K562 (cell line): ENCODE measurements at regions not wholly inside any gene's neighbourhood (a gene's known extent, or its start where the extent isn't known, plus 50 kb on each side); places are given as distances from the start of the nearest gene placed in this dataset.
A peak's percentile ranks its signal among the peaks of the same experiment; 100 is the strongest.

ENCODE experiments used
- ATAC-seq: fragments of 200-7000 bp; cut with Tn5 transposase; 3 replicates; pipeline ENCODE4 v1.9.1; 2020; ENCODE audit warnings: moderate library complexity
- BruUV-seq: library from RNA; stranded (reverse); fragments of 400-500 nt; replicated peaks from 2 replicates; lab custom pipeline; 2021; lab: Mats Ljungman, UMichigan
- CTCF ChIA-PET: fragments of 300-600 bp; formaldehyde crosslinking; extraction: SDS; loops from one replicate; lab custom pipeline; 2021; ENCODE audit warnings: low intra/inter-chr PET ratio; lab: Yijun Ruan, JAX
- POLR2A ChIA-PET: fragments of 300-600, 350-650 bp; sonication (Branson Sonifier 250); formaldehyde crosslinking; extraction: SDS; loops from one replicate; lab custom pipeline; 2021; ENCODE audit warnings: antibody characterized with exemption, inconsistent platforms; lab: Yijun Ruan, JAX
- DNase-seq, 4 experiments: peaks; one replicate each; pipeline versions ENCODE4 v3.0.0 to v3.0.0-alpha.2; 2011 to 2018; ENCODE audit warnings: low spot score in 3 of 4, mixed read lengths in 3 of 4; ENCODE audit errors: extremely low read depth in 1 of 4
- FAIRE-seq: peaks from 2 replicates; lab custom pipeline; 2011; peaks lifted over from hg19 to GRCh38; lab: Jason Lieb, UNC
- H2AFZ ChIP-seq: 2 replicates; pipeline ENCODE4 v1.6.0; 2011; ENCODE audit warnings: low read depth, low read length, control low read depth, inconsistent platforms
- H3K27ac ChIP-seq: fragments of 200-600 bp; 3 replicates; pipeline ENCODE4 v1.8.0; 2011; ENCODE audit warnings: low read depth, mild to moderate bottlenecking, control low read depth, inconsistent platforms, low read length, moderate library complexity, mixed read lengths; ENCODE audit errors: extremely low read depth
- H3K27me3 ChIP-seq, 2 experiments: fragments of 300-600 bp in 1 of 2; 2 replicates in 1 of 2; 3 replicates in 1 of 2; pipeline versions ENCODE4 v1.6.0 to v1.8.0; 2011; ENCODE audit warnings: inconsistent platforms in 2 of 2, low read length in 2 of 2, mild to moderate bottlenecking in 1 of 2, mixed read lengths in 1 of 2, moderate library complexity in 1 of 2; ENCODE audit not compliant: control insufficient read depth in 2 of 2, insufficient read depth in 2 of 2
- H3K36me3 ChIP-seq: fragments of 300-600 bp; 3 replicates; pipeline ENCODE4 v1.8.0; 2011; ENCODE audit warnings: mild to moderate bottlenecking, low read length, inconsistent platforms; ENCODE audit not compliant: control insufficient read depth, insufficient read depth
- H3K4me1 ChIP-seq, 2 experiments: fragments of 200-600 bp in 1 of 2; replicated peaks in 1 of 2; 2 replicates in 1 of 2; 3 replicates in 1 of 2; pipeline versions ENCODE4 v1.5.1 to v1.8.0; 2011; ENCODE audit warnings: inconsistent platforms in 2 of 2, low read length in 2 of 2, mild to moderate bottlenecking in 1 of 2, mixed read lengths in 1 of 2, moderate library complexity in 1 of 2; ENCODE audit not compliant: control insufficient read depth in 2 of 2, insufficient read depth in 2 of 2
- H3K4me2 ChIP-seq: 2 replicates; pipeline ENCODE4 v1.6.1; 2011; ENCODE audit warnings: low read length, control low read depth, inconsistent platforms, mixed read lengths; ENCODE audit not compliant: insufficient read depth
- H3K4me3 ChIP-seq: fragments of 200-600 bp; sonication (generic), shearing (Covaris generic); 2 replicates; pipeline ENCODE4 v1.5.1; 2016; ENCODE audit warnings: control low read depth, inconsistent platforms
- H3K79me2 ChIP-seq: fragments of 200-600 bp; 3 replicates; pipeline ENCODE4 v1.8.0; 2011; ENCODE audit warnings: low read length, inconsistent platforms; ENCODE audit not compliant: control insufficient read depth, insufficient read depth
- H3K9ac ChIP-seq, 2 experiments: 2 replicates each; pipeline versions ENCODE4 v1.6.0 to v1.6.1; 2011; ENCODE audit warnings: low read depth in 2 of 2, low read length in 2 of 2, control low read depth in 1 of 2, inconsistent platforms in 1 of 2, mild to moderate bottlenecking in 1 of 2, mixed read lengths in 1 of 2; ENCODE audit not compliant: insufficient read depth in 1 of 2
- H3K9me1 ChIP-seq: one replicate; pipeline ENCODE4 v1.6.0; 2011; ENCODE audit warnings: inconsistent platforms, mild to moderate bottlenecking, low read length, moderate library complexity; ENCODE audit not compliant: control insufficient read depth, insufficient read depth
- H3K9me3 ChIP-seq: replicated peaks from 2 replicates; pipeline ENCODE4 v1.5.1; 2011; ENCODE audit warnings: low read depth, low read length, inconsistent platforms; ENCODE audit not compliant: control insufficient read depth, insufficient read depth
- H4K20me1 ChIP-seq: replicated peaks from 2 replicates; pipeline ENCODE4 v1.6.1; 2011; ENCODE audit warnings: low read length, inconsistent platforms, mixed read lengths; ENCODE audit not compliant: control insufficient read depth, insufficient read depth
- ADNP ChIP-seq: fragments of 200-800 bp; sonication (Bioruptor generic); IDR thresholded peaks from 2 replicates; pipeline ENCODE4 v1.6.1; 2016; ENCODE audit warnings: missing genetic modification characterization, missing compliant biosample characterization
- CBFA2T2 ChIP-seq: fragments of 450-650 bp; conservative IDR thresholded peaks from 2 replicates; pipeline ENCODE4 v1.6.1; 2017; ENCODE audit warnings: mild to moderate bottlenecking
- CBFA2T3 ChIP-seq: fragments of 450-650 bp; IDR thresholded peaks from 2 replicates; pipeline ENCODE4 v1.6.1; 2017
- EP300 ChIP-seq: IDR thresholded peaks from 2 replicates; pipeline ENCODE4 v1.6.1; 2012; ENCODE audit warnings: low read length, improper control_type of control experiment
- KDM2B ChIP-seq: fragments of 250-450 bp; sonication (Bioruptor Pico); IDR thresholded peaks from 2 replicates; pipeline ENCODE4 v1.8.0; 2021; ENCODE audit warnings: mild to moderate bottlenecking, moderate library complexity
- LCOR ChIP-seq: sonication (generic); formaldehyde crosslinking; IDR thresholded peaks from 2 replicates; pipeline ENCODE4 v1.8.0; 2022; ENCODE audit warnings: mild to moderate bottlenecking, missing genetic modification reagents
- NCOR1 ChIP-seq: fragments of 450-650 bp; IDR thresholded peaks from 2 replicates; pipeline ENCODE4 v1.6.1; 2016; ENCODE audit warnings: mild to moderate bottlenecking, moderate library complexity
- NELFE ChIP-seq: IDR thresholded peaks from 2 replicates; pipeline ENCODE4 v1.6.1; 2011; ENCODE audit warnings: mild to moderate bottlenecking; ENCODE audit not compliant: insufficient read depth, insufficient read length
- OTX1 ChIP-seq: fragments of 450-650 bp; formaldehyde crosslinking; IDR thresholded peaks from 2 replicates; pipeline ENCODE4 v1.4.0; 2022; ENCODE audit warnings: mild to moderate bottlenecking
- SMARCA4 ChIP-seq: fragments of 450-650 bp; IDR thresholded peaks from 2 replicates; pipeline ENCODE4 v1.6.1; 2016
- SPI1 ChIP-seq: IDR thresholded peaks from 2 replicates; pipeline ENCODE4 v1.6.1; 2011; ENCODE audit warnings: low read depth, low read length, control low read depth, borderline replicate concordance
- TCF3 ChIP-seq: sonication (generic); formaldehyde crosslinking; IDR thresholded peaks from 2 replicates; pipeline ENCODE4 v1.4.0; 2020; ENCODE audit warnings: mild to moderate bottlenecking, missing genetic modification reagents
- TEAD4 ChIP-seq, 2 experiments: sonication (generic) in 1 of 2; formaldehyde crosslinking in 1 of 2; IDR thresholded peaks; 2 replicates each; pipeline versions ENCODE4 v1.6.1 to v1.8.0; 2012 to 2022; ENCODE audit warnings: borderline replicate concordance in 1 of 2, inconsistent platforms in 1 of 2, low read length in 1 of 2, mild to moderate bottlenecking in 1 of 2, missing genetic modification reagents in 1 of 2
- TSC22D4 ChIP-seq: fragments of 450-650 bp; IDR thresholded peaks from 2 replicates; pipeline ENCODE4 v1.6.1; 2016; ENCODE audit warnings: missing genetic modification characterization, missing biosample characterization, control low read depth
- ZNF354B ChIP-seq: fragments of 250-450 bp; sonication (Bioruptor Pico); IDR thresholded peaks from 2 replicates; pipeline ENCODE4 v1.4.0; 2020
- ZNF717 ChIP-seq: fragments of 250-450 bp; sonication (Bioruptor Pico); IDR thresholded peaks from 2 replicates; pipeline ENCODE4 v1.5.0; 2021
- WGBS: fragments of 100-300 bp; shearing (Covaris generic); methylation state at CpG from one replicate; pipeline ENCODE4 v1.1.6; 2016; ENCODE audit warnings: low coverage, mixed read lengths; ENCODE audit not compliant: insufficient coverage; ENCODE audit errors: missing lambda C conversion rate; 5-methylcytosine and 5-hydroxymethylcytosine counted together
- in situ Hi-C: fragments of 300-500 bp; cut with MboI; formaldehyde crosslinking; loops from 4 replicates; pipeline ENCODE4 v1.15.0; 2018; ENCODE audit warnings: inconsistent platforms, mixed read lengths
- intact Hi-C: fragments of 100-400 bp; cut with micrococcal nuclease; formaldehyde crosslinking; loops from 2 replicates; pipeline ENCODE4 v1.14.2; 2022
- TF ChIP-seq, protein P1 (sequence below): fragments of 250-450 bp; sonication (Bioruptor Pico); IDR thresholded peaks from 2 replicates; pipeline ENCODE4 v1.6.1; 2021; ENCODE audit warnings: mild to moderate bottlenecking
- TF ChIP-seq, protein P2 (sequence below): fragments of 250-450 bp; sonication (Bioruptor Pico); IDR thresholded peaks from 2 replicates; pipeline ENCODE4 v1.5.0; 2021
- TF ChIP-seq, protein P3 (sequence below): fragments of 250-450 bp; sonication (Bioruptor Pico); IDR thresholded peaks from 2 replicates; pipeline ENCODE4 v1.4.0; 2020

DNA sequence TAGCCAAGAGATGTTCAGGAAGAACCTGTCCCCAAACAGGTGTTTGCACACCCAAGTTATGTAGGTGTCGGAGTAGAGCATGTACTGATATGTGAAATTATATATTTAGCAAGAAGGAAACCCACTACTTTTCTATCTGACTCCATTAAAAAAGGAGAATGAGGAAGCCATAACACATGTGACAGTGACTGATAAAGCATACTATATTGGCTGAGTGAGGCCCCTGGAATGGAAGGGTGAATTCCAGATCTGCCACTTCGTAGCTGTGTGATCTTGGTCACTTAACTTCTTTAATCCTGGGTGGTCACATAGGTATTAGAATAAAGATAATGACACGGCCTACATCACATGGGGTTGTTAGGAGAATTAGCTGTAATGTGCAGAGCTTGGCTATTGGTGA lies 116.0 kb upstream of the MAN2A1 start:
- intact Hi-C loops: loop anchor here (5.0 to 10.0 kb wide), 2 partner anchors 119 to 649 kb away; no protein-coding TSS in a partner anchor
- H4K20me1 ChIP-seq: no peaks in the 10 kb centered on the region
- ChIA-PET POLR2A (no interaction called here), CTCF (no interaction called here)
- no TSS peak for BruUV-seq
- peaks cover 6 to 35% of the 10 kb centered on the region in 2 experiments; a peak in 4 of 5 replicates for H3K4me1 ChIP-seq
- no peak overlapping the region for H3K9ac ChIP-seq
- no peaks in the 10 kb centered on the region for H3K79me2 ChIP-seq
- H3K9me3 ChIP-seq: no peaks in the 10 kb centered on the region
- peak overlapping the region; percentile 17; the same call in 1 of the 2 replicates for H2AFZ ChIP-seq
- H3K27me3 ChIP-seq: no peaks in the 10 kb centered on the region
- FAIRE-seq (no peak), DNase-seq (peak in 1 of 4 experiments; percentile 28), ATAC-seq (no peak)
- no peak overlapping the region for H3K27ac ChIP-seq
- in situ Hi-C loops: no loop called here
- 13% methylated on average over 3 of the region's 3 CpGs for WGBS
- H3K9me1 ChIP-seq: no peaks in the 10 kb centered on the region
- no peak overlapping the region for H3K4me3 ChIP-seq
- H3K36me3 ChIP-seq: no peaks in the 10 kb centered on the region
- no peak overlapping the region for H3K4me2 ChIP-seq
- peak; percentile 69 for TF ChIP-seq TCF3
- TF ChIP-seq ZNF354B (CRISPR knock-in tag): no peak
- TF ChIP-seq ADNP (tag): no peak
- TF ChIP-seq NCOR1: 0 out of 2 replicates have a peak, but pooled peaks have one; percentile 12
- TF ChIP-seq TSC22D4 (tag): no peak
- TF ChIP-seq ZNF717 (CRISPR knock-in tag): no peak
- no peak for TF ChIP-seq NELFE
- peak; percentile 24; the same call in 1 of the 2 replicates for TF ChIP-seq SPI1
- TF ChIP-seq, protein P1, sequence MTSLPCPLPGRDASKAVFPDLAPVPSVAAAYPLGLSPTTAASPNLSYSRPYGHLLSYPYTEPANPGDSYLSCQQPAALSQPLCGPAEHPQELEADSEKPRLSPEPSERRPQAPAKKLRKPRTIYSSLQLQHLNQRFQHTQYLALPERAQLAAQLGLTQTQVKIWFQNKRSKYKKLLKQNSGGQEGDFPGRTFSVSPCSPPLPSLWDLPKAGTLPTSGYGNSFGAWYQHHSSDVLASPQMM (CRISPR knock-in tag): no peak
- TF ChIP-seq TEAD4 (IDR thresholded peaks at IDR 0.05; ENCODE audit: low read length): peak; percentile 49; the same call in 1 of the 2 replicates
- no peak for TF ChIP-seq TEAD4 (CRISPR knock-in tag; IDR thresholded peaks at IDR 0.05; ENCODE audit: borderline replicate concordance)
- peak; percentile 12; the same call in 1 of the 2 replicates for TF ChIP-seq EP300
- TF ChIP-seq, protein P2, sequence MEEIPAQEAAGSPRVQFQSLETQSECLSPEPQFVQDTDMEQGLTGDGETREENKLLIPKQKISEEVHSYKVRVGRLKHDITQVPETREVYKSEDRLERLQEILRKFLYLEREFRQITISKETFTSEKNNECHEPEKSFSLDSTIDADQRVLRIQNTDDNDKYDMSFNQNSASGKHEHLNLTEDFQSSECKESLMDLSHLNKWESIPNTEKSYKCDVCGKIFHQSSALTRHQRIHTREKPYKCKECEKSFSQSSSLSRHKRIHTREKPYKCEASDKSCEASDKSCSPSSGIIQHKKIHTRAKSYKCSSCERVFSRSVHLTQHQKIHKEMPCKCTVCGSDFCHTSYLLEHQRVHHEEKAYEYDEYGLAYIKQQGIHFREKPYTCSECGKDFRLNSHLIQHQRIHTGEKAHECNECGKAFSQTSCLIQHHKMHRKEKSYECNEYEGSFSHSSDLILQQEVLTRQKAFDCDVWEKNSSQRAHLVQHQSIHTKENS (CRISPR knock-in tag): no peak
- TF ChIP-seq OTX1: no peak
- TF ChIP-seq, protein P3, sequence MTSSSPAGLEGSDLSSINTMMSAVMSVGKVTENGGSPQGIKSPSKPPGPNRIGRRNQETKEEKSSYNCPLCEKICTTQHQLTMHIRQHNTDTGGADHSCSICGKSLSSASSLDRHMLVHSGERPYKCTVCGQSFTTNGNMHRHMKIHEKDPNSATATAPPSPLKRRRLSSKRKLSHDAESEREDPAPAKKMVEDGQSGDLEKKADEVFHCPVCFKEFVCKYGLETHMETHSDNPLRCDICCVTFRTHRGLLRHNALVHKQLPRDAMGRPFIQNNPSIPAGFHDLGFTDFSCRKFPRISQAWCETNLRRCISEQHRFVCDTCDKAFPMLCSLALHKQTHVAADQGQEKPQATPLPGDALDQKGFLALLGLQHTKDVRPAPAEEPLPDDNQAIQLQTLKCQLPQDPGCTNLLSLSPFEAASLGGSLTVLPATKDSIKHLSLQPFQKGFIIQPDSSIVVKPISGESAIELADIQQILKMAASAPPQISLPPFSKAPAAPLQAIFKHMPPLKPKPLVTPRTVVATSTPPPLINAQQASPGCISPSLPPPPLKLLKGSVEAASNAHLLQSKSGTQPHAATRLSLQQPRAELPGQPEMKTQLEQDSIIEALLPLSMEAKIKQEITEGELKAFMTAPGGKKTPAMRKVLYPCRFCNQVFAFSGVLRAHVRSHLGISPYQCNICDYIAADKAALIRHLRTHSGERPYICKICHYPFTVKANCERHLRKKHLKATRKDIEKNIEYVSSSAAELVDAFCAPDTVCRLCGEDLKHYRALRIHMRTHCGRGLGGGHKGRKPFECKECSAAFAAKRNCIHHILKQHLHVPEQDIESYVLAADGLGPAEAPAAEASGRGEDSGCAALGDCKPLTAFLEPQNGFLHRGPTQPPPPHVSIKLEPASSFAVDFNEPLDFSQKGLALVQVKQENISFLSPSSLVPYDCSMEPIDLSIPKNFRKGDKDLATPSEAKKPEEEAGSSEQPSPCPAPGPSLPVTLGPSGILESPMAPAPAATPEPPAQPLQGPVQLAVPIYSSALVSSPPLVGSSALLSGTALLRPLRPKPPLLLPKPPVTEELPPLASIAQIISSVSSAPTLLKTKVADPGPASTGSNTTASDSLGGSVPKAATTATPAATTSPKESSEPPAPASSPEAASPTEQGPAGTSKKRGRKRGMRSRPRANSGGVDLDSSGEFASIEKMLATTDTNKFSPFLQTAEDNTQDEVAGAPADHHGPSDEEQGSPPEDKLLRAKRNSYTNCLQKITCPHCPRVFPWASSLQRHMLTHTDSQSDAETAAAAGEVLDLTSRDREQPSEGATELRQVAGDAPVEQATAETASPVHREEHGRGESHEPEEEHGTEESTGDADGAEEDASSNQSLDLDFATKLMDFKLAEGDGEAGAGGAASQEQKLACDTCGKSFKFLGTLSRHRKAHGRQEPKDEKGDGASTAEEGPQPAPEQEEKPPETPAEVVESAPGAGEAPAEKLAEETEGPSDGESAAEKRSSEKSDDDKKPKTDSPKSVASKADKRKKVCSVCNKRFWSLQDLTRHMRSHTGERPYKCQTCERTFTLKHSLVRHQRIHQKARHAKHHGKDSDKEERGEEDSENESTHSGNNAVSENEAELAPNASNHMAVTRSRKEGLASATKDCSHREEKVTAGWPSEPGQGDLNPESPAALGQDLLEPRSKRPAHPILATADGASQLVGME (CRISPR knock-in tag): no peak
- TF ChIP-seq CBFA2T2: no peak
- peak; percentile 17; the same call in 1 of the 2 replicates for TF ChIP-seq CBFA2T3
- TF ChIP-seq SMARCA4: no peak
- no peak for TF ChIP-seq LCOR (CRISPR knock-in tag)
- TF ChIP-seq KDM2B: no peak
